Tibial nerve (tissue), 4 donors: ENCODE measurements at regions not wholly inside any gene's neighbourhood (a gene's known extent, or its start where the extent isn't known, plus 50 kb on each side); places are given as distances from the start of the nearest gene placed in this dataset.

Experiments used
- DNase-seq, 2 donors: peaks; one replicate each; pipeline ENCODE4 v3.0.0-alpha.2; 2019; ENCODE audit warnings: low spot score in 2 of 2
- H3K27ac ChIP-seq, 4 donors: fragments of 200-600 bp; sonication (generic) in 3 of 4; one replicate each; pipeline ENCODE4 v1.5.1; 2017 to 2019; ENCODE audit warnings: mild to moderate bottlenecking in 1 of 4
- H3K27me3 ChIP-seq, 2 donors: fragments of 200-600 bp; sonication (generic) in 1 of 2; one replicate each; pipeline versions ENCODE4 v1.5.1 to v1.6.0; 2017 to 2019
- H3K36me3 ChIP-seq, 3 donors: fragments of 200-600 bp; sonication (generic); one replicate each; pipeline ENCODE4 v1.5.1; 2018 to 2019
- H3K4me1 ChIP-seq, 4 donors: fragments of 200-600 bp; sonication (generic) in 3 of 4; one replicate each; pipeline ENCODE4 v1.5.1; 2017 to 2019
- H3K4me3 ChIP-seq, 4 donors: fragments of 200-600 bp; sonication (generic) in 3 of 4; one replicate each; pipeline ENCODE4 v1.5.1; 2017 to 2019; ENCODE audit warnings: mild to moderate bottlenecking in 1 of 4, moderate library complexity in 1 of 4
- H3K9me3 ChIP-seq, 4 donors: fragments of 200-600 bp; sonication (generic) in 3 of 4; one replicate each; pipeline ENCODE4 v1.5.1; 2017 to 2019
- CTCF ChIP-seq, 5 experiments: fragments of 200-600 bp in 3 of 5; fragments of 450-650 bp in 2 of 5; sonication (generic) in 3 of 5; IDR thresholded peaks; one replicate each; pipeline ENCODE4 v1.5.1; 2016 to 2019; ENCODE audit warnings: antibody characterized with exemption in 5 of 5, mild to moderate bottlenecking in 3 of 5, moderate library complexity in 2 of 5
- EP300 ChIP-seq, 2 donors: sonication (generic); formaldehyde crosslinking; IDR thresholded peaks; one replicate each; pipeline ENCODE4 v1.6.1; 2017; ENCODE audit warnings: antibody characterized with exemption in 2 of 2, mild to moderate bottlenecking in 1 of 2
- POLR2A ChIP-seq, 2 donors: fragments of 450-650 bp; IDR thresholded peaks; one replicate each; pipeline ENCODE4 v1.6.1; 2017; ENCODE audit warnings: antibody characterized with exemption in 2 of 2, mild to moderate bottlenecking in 2 of 2, moderate library complexity in 2 of 2
- WGBS, 2 donors: methylation state at CpG; one replicate each; pipeline ENCODE4 v1.1.5; 2018; 5-methylcytosine and 5-hydroxymethylcytosine counted together

GRCh38 chr13:90455823-90456222 is 891.7 kb upstream of the MIR17HG start:
- TF ChIP-seq POLR2A (IDR thresholded peaks at IDR 0.05): no peak
- no peak for TF ChIP-seq CTCF (IDR thresholded peaks at IDR 0.05)
- no peak for TF ChIP-seq EP300 (IDR thresholded peaks at IDR 0.05)
- Histone ChIP-seq H3K4me1 (no peaks in the 10 kb centered on the region), H3K27ac (no peak overlapping the region), H3K36me3 (no peaks in the 10 kb centered on the region), H3K27me3 (no peaks in the 10 kb centered on the region), H3K9me3 (no peaks in the 10 kb centered on the region), H3K4me3 (no peak overlapping the region)
- no peak for DNase-seq
- WGBS, 2 donors: 82 to 84% methylated on average over 3 to 4 of the region's 4 CpGs

GRCh38 chr13:90461398-90461797 is 886.1 kb upstream of the MIR17HG start:
- Histone ChIP-seq H3K27ac (no peak overlapping the region), H3K4me3 (no peak overlapping the region), H3K9me3 (no peaks in the 10 kb centered on the region), H3K36me3 (no peaks in the 10 kb centered on the region), H3K27me3 (no peaks in the 10 kb centered on the region), H3K4me1 (no peaks in the 10 kb centered on the region)
- 87% methylated on average over 3 of the region's 3 CpGs for WGBS, 2 donors
- no peak for TF ChIP-seq POLR2A (IDR thresholded peaks at IDR 0.05)
- no peak for TF ChIP-seq CTCF (IDR thresholded peaks at IDR 0.05)
- no peak for TF ChIP-seq EP300 (IDR thresholded peaks at IDR 0.05)
- no peak for DNase-seq

GRCh38 chr13:90477216-90477615 is 870.3 kb upstream of the MIR17HG start:
- no peak overlapping the region for H3K4me3 ChIP-seq
- no peaks in the 10 kb centered on the region for H3K27me3 ChIP-seq
- no peak for DNase-seq
- H3K36me3 ChIP-seq: no peaks in the 10 kb centered on the region
- TF ChIP-seq CTCF (IDR thresholded peaks at IDR 0.05): no peak
- no peak for TF ChIP-seq EP300 (IDR thresholded peaks at IDR 0.05)
- TF ChIP-seq POLR2A (IDR thresholded peaks at IDR 0.05): no peak
- no peak overlapping the region for H3K27ac ChIP-seq
- H3K9me3 ChIP-seq: peaks cover 0 to 4% (median 0%) of the 10 kb centered on the region in 4 donors
- no peaks in the 10 kb centered on the region for H3K4me1 ChIP-seq

GRCh38 chr13:90483906-90484305 is 863.6 kb upstream of the MIR17HG start:
- no peak for DNase-seq
- WGBS, 2 donors: 90 to 96% methylated on average over 1 of the region's 1 CpG
- no peaks in the 10 kb centered on the region for H3K36me3 ChIP-seq
- H3K4me3 ChIP-seq: no peak overlapping the region
- no peaks in the 10 kb centered on the region for H3K9me3 ChIP-seq
- H3K4me1 ChIP-seq: peaks cover 0 to 10% (median 0%) of the 10 kb centered on the region in 4 donors
- no peaks in the 10 kb centered on the region for H3K27me3 ChIP-seq
- TF ChIP-seq EP300 (IDR thresholded peaks at IDR 0.05): no peak
- TF ChIP-seq POLR2A (IDR thresholded peaks at IDR 0.05): no peak
- TF ChIP-seq CTCF (IDR thresholded peaks at IDR 0.05): no peak
- H3K27ac ChIP-seq: no peak overlapping the region

- DNase-seq: peak in 1 of 2 donors; percentile 6
- Histone ChIP-seq H3K27ac (no peak overlapping the region), H3K4me3 (no peak overlapping the region), H3K27me3 (no peaks in the 10 kb centered on the region), H3K36me3 (no peaks in the 10 kb centered on the region), H3K9me3 (no peaks in the 10 kb centered on the region), H3K4me1 (peaks cover 0 to 10% (median 0%) of the 10 kb centered on the region in 4 donors)
- TF ChIP-seq CTCF (IDR thresholded peaks at IDR 0.05) (no peak), POLR2A (IDR thresholded peaks at IDR 0.05) (no peak), EP300 (IDR thresholded peaks at IDR 0.05) (peak in 1 of 2 donors; percentile 69)
Observed at GRCh38 chr13:90485436-90485835, 862.1 kb upstream of the MIR17HG start.
